ENCODE measurements at regions not wholly inside any gene's neighbourhood (a gene's known extent, or its start where the extent isn't known, plus 50 kb on each side); places are given as distances from the start of the nearest gene placed in this dataset.
A peak's percentile ranks its signal among the peaks of the same experiment; 100 is the strongest.

GRCh38 chr1:209134001-209134400 is 449.5 kb upstream of the CAMK1G start:
- Histone ChIP-seq H3K9me3 (peaks cover 0 to 2% of the 10 kb centered on the region in 2 donors), H3K27ac (no peak overlapping the region), H3K4me1 (no peaks in the 10 kb centered on the region), H3K4me3 (no peak overlapping the region), H3K27me3 (no peaks in the 10 kb centered on the region), H3K36me3 (no peaks in the 10 kb centered on the region)
- intact Hi-C loops (cut with DNase I), result no loop called here
- no peak for ATAC-seq
- no peak for TF ChIP-seq CTCF (IDR thresholded peaks at IDR 0.05)
- DNase-seq, result no peak

GRCh38 chr1:209143916-209144315 is 439.6 kb upstream of the CAMK1G start:
- H3K4me3 ChIP-seq, result no peak overlapping the region
- no peaks in the 10 kb centered on the region for H3K4me1 ChIP-seq
- intact Hi-C loops (cut with DNase I), result no loop called here
- DNase-seq (no peak), ATAC-seq (no peak)
- H3K9me3 ChIP-seq, result no peaks in the 10 kb centered on the region
- TF ChIP-seq CTCF (IDR thresholded peaks at IDR 0.05), result no peak
- no peaks in the 10 kb centered on the region for H3K27me3 ChIP-seq
- H3K36me3 ChIP-seq, result no peaks in the 10 kb centered on the region
- H3K27ac ChIP-seq, result no peak overlapping the region

- no peak for TF ChIP-seq CTCF (IDR thresholded peaks at IDR 0.05)
- DNase-seq, result peak in 2 of 4 donors; percentile 45 to 78
- peak; percentile 39 for ATAC-seq
- no peak overlapping the region for H3K27ac ChIP-seq
- H3K27me3 ChIP-seq, result no peaks in the 10 kb centered on the region
- H3K36me3 ChIP-seq, result no peaks in the 10 kb centered on the region
- H3K4me3 ChIP-seq, result no peak overlapping the region
- H3K4me1 ChIP-seq, result no peaks in the 10 kb centered on the region
- no peaks in the 10 kb centered on the region for H3K9me3 ChIP-seq
- intact Hi-C loops (cut with DNase I), result no loop called here
Observed at GRCh38 chr1:209150114-209150513, 433.4 kb upstream of the CAMK1G start.

- DNase-seq (no peak), ATAC-seq (no peak)
- no peak overlapping the region for H3K4me3 ChIP-seq
- intact Hi-C loops (cut with DNase I), result no loop called here
- H3K36me3 ChIP-seq, result no peaks in the 10 kb centered on the region
- no peak for TF ChIP-seq CTCF (IDR thresholded peaks at IDR 0.05)
- no peaks in the 10 kb centered on the region for H3K9me3 ChIP-seq
- H3K27ac ChIP-seq, result no peak overlapping the region
- no peaks in the 10 kb centered on the region for H3K4me1 ChIP-seq
- H3K27me3 ChIP-seq, result no peaks in the 10 kb centered on the region
Observed at GRCh38 chr1:209153411-209153810, 430.1 kb upstream of the CAMK1G start.

- no peak for TF ChIP-seq CTCF (IDR thresholded peaks at IDR 0.05)
- intact Hi-C loops (cut with DNase I), result no loop called here
- Histone ChIP-seq H3K36me3 (no peaks in the 10 kb centered on the region), H3K9me3 (no peaks in the 10 kb centered on the region), H3K27ac (no peak overlapping the region), H3K27me3 (no peaks in the 10 kb centered on the region), H3K4me1 (no peaks in the 10 kb centered on the region), H3K4me3 (no peak overlapping the region)
- no peak for DNase-seq
- ATAC-seq, result no peak
Observed at GRCh38 chr1:209154912-209155311, 428.6 kb upstream of the CAMK1G start.

Measured in left lung (tissue), 4 donors.